GM12878 (cell line): ENCODE measurements at regions not wholly inside any gene's neighbourhood (a gene's known extent, or its start where the extent isn't known, plus 50 kb on each side); places are given as distances from the start of the nearest gene placed in this dataset.
A peak's percentile ranks its signal among the peaks of the same experiment; 100 is the strongest.

ENCODE experiments used
- CBX5 ChIP-seq: sonication (generic); IDR thresholded peaks from 2 replicates; pipeline ENCODE4 v1.6.1; 2016; ENCODE audit warnings: low read depth, moderate library complexity, mild to moderate bottlenecking, inconsistent platforms
- CEBPZ ChIP-seq: fragments of 150-350 bp; IDR thresholded peaks from 2 replicates; pipeline ENCODE4 v1.6.1; 2016; ENCODE audit warnings: low read depth, low read length
- CHD4 ChIP-seq: fragments of 200-600 bp; sonication (generic); IDR thresholded peaks from 2 replicates; pipeline ENCODE4 v1.6.1; 2016; ENCODE audit warnings: mild to moderate bottlenecking
- CREM ChIP-seq: IDR thresholded peaks from 2 replicates; pipeline ENCODE4 v1.6.1; 2014; ENCODE audit warnings: antibody characterized with exemption, low read depth
- ESRRA ChIP-seq: IDR thresholded peaks from 2 replicates; pipeline ENCODE4 v1.6.1; 2012; ENCODE audit warnings: mild to moderate bottlenecking, low read length, improper control_type of control experiment
- FOXK2 ChIP-seq: fragments of 450-650 bp; IDR thresholded peaks from 2 replicates; pipeline ENCODE4 v1.6.1; 2017; ENCODE audit warnings: mild to moderate bottlenecking, moderate library complexity
- KAT2A ChIP-seq: conservative IDR thresholded peaks from 2 replicates; pipeline ENCODE4 v1.6.1; 2011; ENCODE audit warnings: low read depth, low read length; ENCODE audit not compliant: control insufficient read depth
- MEF2A ChIP-seq: IDR thresholded peaks from 2 replicates; pipeline ENCODE4 v1.6.1; 2011; ENCODE audit warnings: low read depth, mild to moderate bottlenecking, low read length, moderate library complexity; ENCODE audit not compliant: insufficient read depth
- MYB ChIP-seq: fragments of 150-350 bp; IDR thresholded peaks from 2 replicates; pipeline ENCODE4 v1.6.1; 2014; ENCODE audit warnings: mild to moderate bottlenecking, low read depth, low read length, borderline replicate concordance
- POLR2AphosphoS2 ChIP-seq: IDR thresholded peaks from 2 replicates; pipeline ENCODE4 v1.6.1; 2011; ENCODE audit warnings: low read depth, mild to moderate bottlenecking, low read length, improper control_type of control experiment, moderate library complexity
- RFX5 ChIP-seq: IDR thresholded peaks from 2 replicates; pipeline ENCODE4 v1.6.1; 2011; ENCODE audit warnings: low read depth, low read length, improper control_type of control experiment
- SMARCA5 ChIP-seq: fragments of 450-650 bp; IDR thresholded peaks from 2 replicates; pipeline ENCODE4 v1.6.1; 2017; ENCODE audit warnings: mild to moderate bottlenecking
- ZNF217 ChIP-seq: fragments of 450-650 bp; IDR thresholded peaks from 2 replicates; pipeline ENCODE4 v1.6.1; 2017; ENCODE audit warnings: antibody characterized with exemption, mild to moderate bottlenecking
- ZNF622 ChIP-seq: fragments of 450-650 bp; IDR thresholded peaks from 2 replicates; pipeline ENCODE4 v1.6.1; 2017; ENCODE audit warnings: mild to moderate bottlenecking, inconsistent platforms
- TF ChIP-seq, protein P1 (sequence below): fragments of 450-650 bp; formaldehyde crosslinking; IDR thresholded peaks from 2 replicates; pipeline ENCODE4 v1.5.0; 2022; ENCODE audit warnings: mild to moderate bottlenecking, missing genetic modification characterization
- TF ChIP-seq, protein P2 (sequence below), 3 experiments: IDR thresholded peaks in 2 of 3; conservative IDR thresholded peaks in 1 of 3; 2 replicates each; pipeline ENCODE4 v1.5.1; 2011; ENCODE audit warnings: low read depth in 3 of 3, low read length in 3 of 3, mild to moderate bottlenecking in 3 of 3, control low read depth in 2 of 3, moderate library complexity in 2 of 3, inconsistent platforms in 1 of 3, mixed read lengths in 1 of 3; ENCODE audit not compliant: control insufficient read depth in 2 of 3, insufficient read depth in 1 of 3; ENCODE audit errors: extremely low read depth in 1 of 3
- TF ChIP-seq, protein P3 (sequence below): fragments of 450-650 bp; IDR thresholded peaks from 2 replicates; pipeline ENCODE4 v1.6.1; 2017; ENCODE audit warnings: mild to moderate bottlenecking, moderate library complexity

GRCh38 chr15:77797270-77797669 lies 164.6 kb upstream of the LINGO1 start (continued):
- TF ChIP-seq, protein P1, sequence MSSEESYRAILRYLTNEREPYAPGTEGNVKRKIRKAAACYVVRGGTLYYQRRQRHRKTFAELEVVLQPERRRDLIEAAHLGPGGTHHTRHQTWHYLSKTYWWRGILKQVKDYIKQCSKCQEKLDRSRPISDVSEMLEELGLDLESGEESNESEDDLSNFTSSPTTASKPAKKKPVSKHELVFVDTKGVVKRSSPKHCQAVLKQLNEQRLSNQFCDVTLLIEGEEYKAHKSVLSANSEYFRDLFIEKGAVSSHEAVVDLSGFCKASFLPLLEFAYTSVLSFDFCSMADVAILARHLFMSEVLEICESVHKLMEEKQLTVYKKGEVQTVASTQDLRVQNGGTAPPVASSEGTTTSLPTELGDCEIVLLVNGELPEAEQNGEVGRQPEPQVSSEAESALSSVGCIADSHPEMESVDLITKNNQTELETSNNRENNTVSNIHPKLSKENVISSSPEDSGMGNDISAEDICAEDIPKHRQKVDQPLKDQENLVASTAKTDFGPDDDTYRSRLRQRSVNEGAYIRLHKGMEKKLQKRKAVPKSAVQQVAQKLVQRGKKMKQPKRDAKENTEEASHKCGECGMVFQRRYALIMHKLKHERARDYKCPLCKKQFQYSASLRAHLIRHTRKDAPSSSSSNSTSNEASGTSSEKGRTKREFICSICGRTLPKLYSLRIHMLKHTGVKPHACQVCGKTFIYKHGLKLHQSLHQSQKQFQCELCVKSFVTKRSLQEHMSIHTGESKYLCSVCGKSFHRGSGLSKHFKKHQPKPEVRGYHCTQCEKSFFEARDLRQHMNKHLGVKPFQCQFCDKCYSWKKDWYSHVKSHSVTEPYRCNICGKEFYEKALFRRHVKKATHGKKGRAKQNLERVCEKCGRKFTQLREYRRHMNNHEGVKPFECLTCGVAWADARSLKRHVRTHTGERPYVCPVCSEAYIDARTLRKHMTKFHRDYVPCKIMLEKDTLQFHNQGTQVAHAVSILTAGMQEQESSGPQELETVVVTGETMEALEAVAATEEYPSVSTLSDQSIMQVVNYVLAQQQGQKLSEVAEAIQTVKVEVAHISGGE (CRISPR knock-in tag): no peak
- TF ChIP-seq, protein P2, sequence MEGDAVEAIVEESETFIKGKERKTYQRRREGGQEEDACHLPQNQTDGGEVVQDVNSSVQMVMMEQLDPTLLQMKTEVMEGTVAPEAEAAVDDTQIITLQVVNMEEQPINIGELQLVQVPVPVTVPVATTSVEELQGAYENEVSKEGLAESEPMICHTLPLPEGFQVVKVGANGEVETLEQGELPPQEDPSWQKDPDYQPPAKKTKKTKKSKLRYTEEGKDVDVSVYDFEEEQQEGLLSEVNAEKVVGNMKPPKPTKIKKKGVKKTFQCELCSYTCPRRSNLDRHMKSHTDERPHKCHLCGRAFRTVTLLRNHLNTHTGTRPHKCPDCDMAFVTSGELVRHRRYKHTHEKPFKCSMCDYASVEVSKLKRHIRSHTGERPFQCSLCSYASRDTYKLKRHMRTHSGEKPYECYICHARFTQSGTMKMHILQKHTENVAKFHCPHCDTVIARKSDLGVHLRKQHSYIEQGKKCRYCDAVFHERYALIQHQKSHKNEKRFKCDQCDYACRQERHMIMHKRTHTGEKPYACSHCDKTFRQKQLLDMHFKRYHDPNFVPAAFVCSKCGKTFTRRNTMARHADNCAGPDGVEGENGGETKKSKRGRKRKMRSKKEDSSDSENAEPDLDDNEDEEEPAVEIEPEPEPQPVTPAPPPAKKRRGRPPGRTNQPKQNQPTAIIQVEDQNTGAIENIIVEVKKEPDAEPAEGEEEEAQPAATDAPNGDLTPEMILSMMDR (IDR thresholded peaks at IDR 0.05 in 2 of 3, conservative IDR thresholded peaks at IDR 0.05 in 1 of 3; ENCODE audit: control insufficient read depth in 2 of 3, extremely low read depth in 1 of 3, insufficient read depth in 1 of 3, low read depth in 3 of 3, low read length in 3 of 3): no peak
- TF ChIP-seq ZNF217 (no peak), FOXK2 (no peak), CEBPZ (no peak), CHD4 (no peak), RFX5 (no peak), MEF2A (no peak), ZNF622 (no peak), MYB (no peak), SMARCA5 (no peak), POLR2AphosphoS2 (no peak), ESRRA (no peak), CREM (no peak), KAT2A (no peak), CBX5 (no peak)
- TF ChIP-seq, protein P3, sequence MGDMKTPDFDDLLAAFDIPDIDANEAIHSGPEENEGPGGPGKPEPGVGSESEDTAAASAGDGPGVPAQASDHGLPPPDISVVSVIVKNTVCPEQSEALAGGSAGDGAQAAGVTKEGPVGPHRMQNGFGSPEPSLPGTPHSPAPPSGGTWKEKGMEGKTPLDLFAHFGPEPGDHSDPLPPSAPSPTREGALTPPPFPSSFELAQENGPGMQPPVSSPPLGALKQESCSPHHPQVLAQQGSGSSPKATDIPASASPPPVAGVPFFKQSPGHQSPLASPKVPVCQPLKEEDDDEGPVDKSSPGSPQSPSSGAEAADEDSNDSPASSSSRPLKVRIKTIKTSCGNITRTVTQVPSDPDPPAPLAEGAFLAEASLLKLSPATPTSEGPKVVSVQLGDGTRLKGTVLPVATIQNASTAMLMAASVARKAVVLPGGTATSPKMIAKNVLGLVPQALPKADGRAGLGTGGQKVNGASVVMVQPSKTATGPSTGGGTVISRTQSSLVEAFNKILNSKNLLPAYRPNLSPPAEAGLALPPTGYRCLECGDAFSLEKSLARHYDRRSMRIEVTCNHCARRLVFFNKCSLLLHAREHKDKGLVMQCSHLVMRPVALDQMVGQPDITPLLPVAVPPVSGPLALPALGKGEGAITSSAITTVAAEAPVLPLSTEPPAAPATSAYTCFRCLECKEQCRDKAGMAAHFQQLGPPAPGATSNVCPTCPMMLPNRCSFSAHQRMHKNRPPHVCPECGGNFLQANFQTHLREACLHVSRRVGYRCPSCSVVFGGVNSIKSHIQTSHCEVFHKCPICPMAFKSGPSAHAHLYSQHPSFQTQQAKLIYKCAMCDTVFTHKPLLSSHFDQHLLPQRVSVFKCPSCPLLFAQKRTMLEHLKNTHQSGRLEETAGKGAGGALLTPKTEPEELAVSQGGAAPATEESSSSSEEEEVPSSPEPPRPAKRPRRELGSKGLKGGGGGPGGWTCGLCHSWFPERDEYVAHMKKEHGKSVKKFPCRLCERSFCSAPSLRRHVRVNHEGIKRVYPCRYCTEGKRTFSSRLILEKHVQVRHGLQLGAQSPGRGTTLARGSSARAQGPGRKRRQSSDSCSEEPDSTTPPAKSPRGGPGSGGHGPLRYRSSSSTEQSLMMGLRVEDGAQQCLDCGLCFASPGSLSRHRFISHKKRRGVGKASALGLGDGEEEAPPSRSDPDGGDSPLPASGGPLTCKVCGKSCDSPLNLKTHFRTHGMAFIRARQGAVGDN: peak; percentile 39; the same call in 1 of the 2 replicates
